22Rv1 (cell line): ENCODE measurements at regions not wholly inside any gene's neighbourhood (a gene's known extent, or its start where the extent isn't known, plus 50 kb on each side); places are given as distances from the start of the nearest gene placed in this dataset.

ENCODE experiments used
- H3K27ac ChIP-seq: fragments of 450-650 bp; 2 replicates; pipeline ENCODE4 v1.5.1; 2017
- CTCF ChIP-seq: fragments of 450-650 bp; IDR thresholded peaks from 2 replicates; pipeline ENCODE4 v1.5.1; 2017; ENCODE audit warnings: mild to moderate bottlenecking
- ZFX ChIP-seq: fragments of 450-650 bp; IDR thresholded peaks from 2 replicates; pipeline ENCODE4 v1.6.1; 2017; ENCODE audit warnings: antibody characterized with exemption, borderline replicate concordance

GRCh38 chrX:7253565-7253964 is 105.6 kb upstream of the PUDP start:
- H3K27ac ChIP-seq = no peak overlapping the region
- TF ChIP-seq ZFX = no peak
- TF ChIP-seq CTCF = no peak

- H3K27ac ChIP-seq = no peak overlapping the region
- no peak for TF ChIP-seq ZFX
- no peak for TF ChIP-seq CTCF
Observed at GRCh38 chrX:7252013-7252610, 104.2 kb upstream of the PUDP start.

- TF ChIP-seq ZFX (no peak), CTCF (no peak)
Observed at GRCh38 chrX:7247346-7247745, 99.4 kb upstream of the PUDP start.

GRCh38 chrX:7244405-7244804 is 96.5 kb upstream of the PUDP start:
- TF ChIP-seq ZFX = no peak
- no peak for TF ChIP-seq CTCF
- H3K27ac ChIP-seq = no peak overlapping the region

More at GRCh38 chrX:7247346-7247745, 99.4 kb upstream of the PUDP start:
- no peak overlapping the region for H3K27ac ChIP-seq

GRCh38 chrX:7242613-7243012 is 94.7 kb upstream of the PUDP start:
- no peak overlapping the region for H3K27ac ChIP-seq
- TF ChIP-seq ZFX = no peak
- TF ChIP-seq CTCF = no peak

GRCh38 chrX:7240929-7241328 is 93.0 kb upstream of the PUDP start:
- no peak for TF ChIP-seq ZFX
- TF ChIP-seq CTCF = no peak

GRCh38 chrX:7235071-7235470 is 87.1 kb upstream of the PUDP start:
- no peak overlapping the region for H3K27ac ChIP-seq
- TF ChIP-seq ZFX = no peak
- no peak for TF ChIP-seq CTCF

More at GRCh38 chrX:7240929-7241328, 93.0 kb upstream of the PUDP start:
- H3K27ac ChIP-seq = no peak overlapping the region
